K562 (cell line): ENCODE measurements at regions not wholly inside any gene's neighbourhood (a gene's known extent, or its start where the extent isn't known, plus 50 kb on each side); places are given as distances from the start of the nearest gene placed in this dataset.

Source experiments
- CTCF ChIP-seq, 3 experiments: IDR thresholded peaks in 2 of 3; conservative IDR thresholded peaks in 1 of 3; 2 replicates each; pipeline ENCODE4 v1.5.1; 2011 to 2012; ENCODE audit warnings: low read length in 3 of 3, mild to moderate bottlenecking in 3 of 3, control low read depth in 2 of 3, improper control_type of control experiment in 1 of 3, inconsistent platforms in 1 of 3, low read depth in 1 of 3, mixed read lengths in 1 of 3, moderate library complexity in 1 of 3; ENCODE audit not compliant: insufficient read depth in 2 of 3
- HDAC3 ChIP-seq: fragments of 450-650 bp; IDR thresholded peaks from 2 replicates; pipeline ENCODE4 v1.6.1; 2018; ENCODE audit warnings: borderline replicate concordance, mild to moderate bottlenecking, moderate library complexity; ENCODE audit not compliant: partially characterized antibody
- HDAC6 ChIP-seq: IDR thresholded peaks from 2 replicates; pipeline ENCODE4 v1.6.1; 2012; ENCODE audit warnings: low read depth, mild to moderate bottlenecking, control low read depth, inconsistent platforms, low read length, moderate library complexity
- KDM1A ChIP-seq, 2 experiments: fragments of 450-650 bp; IDR thresholded peaks; 2 replicates each; pipeline ENCODE4 v1.6.1; 2016; ENCODE audit warnings: mild to moderate bottlenecking in 2 of 2
- MAX ChIP-seq: sonication (generic); formaldehyde crosslinking; IDR thresholded peaks from 2 replicates; pipeline ENCODE4 v1.9.0; 2022; ENCODE audit warnings: mild to moderate bottlenecking, missing genetic modification reagents
- MXI1 ChIP-seq: IDR thresholded peaks from 2 replicates; pipeline ENCODE4 v1.6.1; 2011; ENCODE audit warnings: low read depth, mild to moderate bottlenecking, improper control_type of control experiment, low read length
- NR2C2 ChIP-seq, 2 experiments: fragments of 200-800 bp in 1 of 2; sonication (Bioruptor generic) in 1 of 2; sonication (generic) in 1 of 2; formaldehyde crosslinking in 1 of 2; IDR thresholded peaks; 2 replicates each; pipeline versions ENCODE4 v1.6.1 to v1.8.0; 2016 to 2022; ENCODE audit warnings: mild to moderate bottlenecking in 1 of 2, missing compliant biosample characterization in 1 of 2, missing genetic modification characterization in 1 of 2, missing genetic modification reagents in 1 of 2
- PRMT5 ChIP-seq: sonication (generic); formaldehyde crosslinking; IDR thresholded peaks from 2 replicates; pipeline ENCODE4 v1.5.0; 2020; ENCODE audit warnings: missing genetic modification reagents
- ZBTB7A ChIP-seq: IDR thresholded peaks from 2 replicates; pipeline ENCODE4 v1.6.1; 2011; ENCODE audit warnings: low read depth, mild to moderate bottlenecking, low read length, moderate library complexity, borderline replicate concordance; ENCODE audit not compliant: control insufficient read depth
- TF ChIP-seq, protein P1 (sequence below), 2 experiments: fragments of 450-650 bp in 1 of 2; sonication (generic) in 1 of 2; formaldehyde crosslinking in 1 of 2; IDR thresholded peaks in 1 of 2; conservative IDR thresholded peaks in 1 of 2; 2 replicates each; pipeline versions ENCODE4 v1.6.1 to v1.8.1; 2016 to 2023; ENCODE audit warnings: mild to moderate bottlenecking in 2 of 2, moderate library complexity in 2 of 2, inconsistent platforms in 1 of 2, missing genetic modification reagents in 1 of 2
- TF ChIP-seq, protein P2 (sequence below): fragments of 250-450 bp; sonication (Bioruptor Pico); IDR thresholded peaks from 2 replicates; pipeline ENCODE4 v1.5.0; 2020; ENCODE audit warnings: mild to moderate bottlenecking, borderline replicate concordance

GRCh38 chr10:43898592-43898991, 249.9 kb upstream of the ZNF32 start:
- TF ChIP-seq KDM1A (IDR thresholded peaks at IDR 0.05) (no peak), PRMT5 (CRISPR knock-in tag) (no peak), HDAC3 (no peak), NR2C2 (CRISPR knock-in tag; IDR thresholded peaks at IDR 0.05) (no peak), NR2C2 (tag; IDR thresholded peaks at IDR 0.05) (no peak), CTCF (IDR thresholded peaks at IDR 0.05 in 2 of 3, conservative IDR thresholded peaks at IDR 0.05 in 1 of 3; ENCODE audit: insufficient read depth in 2 of 3, low read depth in 1 of 3, low read length in 3 of 3) (no peak), MXI1 (no peak), MAX (CRISPR knock-in tag) (no peak), ZBTB7A (no peak), HDAC6 (no peak)
- TF ChIP-seq, protein P1, sequence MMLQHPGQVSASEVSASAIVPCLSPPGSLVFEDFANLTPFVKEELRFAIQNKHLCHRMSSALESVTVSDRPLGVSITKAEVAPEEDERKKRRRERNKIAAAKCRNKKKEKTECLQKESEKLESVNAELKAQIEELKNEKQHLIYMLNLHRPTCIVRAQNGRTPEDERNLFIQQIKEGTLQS (IDR thresholded peaks at IDR 0.05) = no peak
- TF ChIP-seq, protein P1 (CRISPR knock-in tag; conservative IDR thresholded peaks at IDR 0.05) = no peak
- TF ChIP-seq, protein P2, sequence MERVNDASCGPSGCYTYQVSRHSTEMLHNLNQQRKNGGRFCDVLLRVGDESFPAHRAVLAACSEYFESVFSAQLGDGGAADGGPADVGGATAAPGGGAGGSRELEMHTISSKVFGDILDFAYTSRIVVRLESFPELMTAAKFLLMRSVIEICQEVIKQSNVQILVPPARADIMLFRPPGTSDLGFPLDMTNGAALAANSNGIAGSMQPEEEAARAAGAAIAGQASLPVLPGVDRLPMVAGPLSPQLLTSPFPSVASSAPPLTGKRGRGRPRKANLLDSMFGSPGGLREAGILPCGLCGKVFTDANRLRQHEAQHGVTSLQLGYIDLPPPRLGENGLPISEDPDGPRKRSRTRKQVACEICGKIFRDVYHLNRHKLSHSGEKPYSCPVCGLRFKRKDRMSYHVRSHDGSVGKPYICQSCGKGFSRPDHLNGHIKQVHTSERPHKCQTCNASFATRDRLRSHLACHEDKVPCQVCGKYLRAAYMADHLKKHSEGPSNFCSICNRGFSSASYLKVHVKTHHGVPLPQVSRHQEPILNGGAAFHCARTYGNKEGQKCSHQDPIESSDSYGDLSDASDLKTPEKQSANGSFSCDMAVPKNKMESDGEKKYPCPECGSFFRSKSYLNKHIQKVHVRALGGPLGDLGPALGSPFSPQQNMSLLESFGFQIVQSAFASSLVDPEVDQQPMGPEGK (CRISPR knock-in tag) = no peak
